ENCODE measurements at regions not wholly inside any gene's neighbourhood (a gene's known extent, or its start where the extent isn't known, plus 50 kb on each side); places are given as distances from the start of the nearest gene placed in this dataset.

DNA sequence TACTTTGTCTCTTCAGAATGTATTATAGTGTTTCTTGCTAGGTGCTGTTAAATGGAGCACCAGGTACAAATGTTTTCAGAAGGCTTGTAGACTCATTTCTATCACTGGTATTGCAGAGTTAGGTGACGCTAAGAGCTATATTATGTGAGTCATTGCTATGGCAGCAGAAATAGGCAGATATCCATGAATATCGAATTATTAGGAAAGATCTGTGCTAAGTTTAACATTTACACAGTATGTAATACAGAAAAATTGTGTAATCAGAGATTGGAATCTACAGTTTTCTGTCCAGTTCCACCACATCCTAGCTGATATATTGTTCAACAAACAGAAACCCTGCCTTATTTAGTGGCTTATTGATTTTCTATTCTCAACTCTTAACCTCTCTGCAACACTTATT, 1025.5 kb downstream of the STIM2 start:
- TF ChIP-seq, protein P1, sequence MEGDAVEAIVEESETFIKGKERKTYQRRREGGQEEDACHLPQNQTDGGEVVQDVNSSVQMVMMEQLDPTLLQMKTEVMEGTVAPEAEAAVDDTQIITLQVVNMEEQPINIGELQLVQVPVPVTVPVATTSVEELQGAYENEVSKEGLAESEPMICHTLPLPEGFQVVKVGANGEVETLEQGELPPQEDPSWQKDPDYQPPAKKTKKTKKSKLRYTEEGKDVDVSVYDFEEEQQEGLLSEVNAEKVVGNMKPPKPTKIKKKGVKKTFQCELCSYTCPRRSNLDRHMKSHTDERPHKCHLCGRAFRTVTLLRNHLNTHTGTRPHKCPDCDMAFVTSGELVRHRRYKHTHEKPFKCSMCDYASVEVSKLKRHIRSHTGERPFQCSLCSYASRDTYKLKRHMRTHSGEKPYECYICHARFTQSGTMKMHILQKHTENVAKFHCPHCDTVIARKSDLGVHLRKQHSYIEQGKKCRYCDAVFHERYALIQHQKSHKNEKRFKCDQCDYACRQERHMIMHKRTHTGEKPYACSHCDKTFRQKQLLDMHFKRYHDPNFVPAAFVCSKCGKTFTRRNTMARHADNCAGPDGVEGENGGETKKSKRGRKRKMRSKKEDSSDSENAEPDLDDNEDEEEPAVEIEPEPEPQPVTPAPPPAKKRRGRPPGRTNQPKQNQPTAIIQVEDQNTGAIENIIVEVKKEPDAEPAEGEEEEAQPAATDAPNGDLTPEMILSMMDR (IDR thresholded peaks at IDR 0.05; ENCODE audit: low read depth, low read length) = no peak
- H3K4me3 ChIP-seq (ENCODE audit: low read depth, low read length) = no peak overlapping the region

DNA sequence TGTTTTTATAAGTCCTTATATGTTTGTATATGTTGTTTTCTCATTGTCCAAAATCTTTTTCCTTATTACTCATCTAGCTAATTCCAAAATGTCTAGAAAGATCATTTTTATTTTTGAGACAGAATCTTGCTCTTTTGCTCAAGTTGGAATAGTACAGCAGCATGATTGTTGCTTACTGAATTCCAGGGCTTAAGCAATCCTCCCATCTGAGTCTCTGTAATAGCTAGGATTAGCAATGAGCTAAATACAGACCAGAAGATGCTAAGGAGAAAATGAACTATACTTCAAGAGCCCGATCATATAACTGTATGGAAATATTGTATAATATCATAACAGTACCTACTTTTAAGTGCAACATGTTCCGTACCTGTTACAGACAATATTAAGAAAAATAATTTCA, 1027.0 kb downstream of the STIM2 start:
- TF ChIP-seq, protein P1 (IDR thresholded peaks at IDR 0.05; ENCODE audit: low read depth, low read length) = no peak
- no peak overlapping the region for H3K4me3 ChIP-seq (ENCODE audit: low read depth, low read length)

DNA sequence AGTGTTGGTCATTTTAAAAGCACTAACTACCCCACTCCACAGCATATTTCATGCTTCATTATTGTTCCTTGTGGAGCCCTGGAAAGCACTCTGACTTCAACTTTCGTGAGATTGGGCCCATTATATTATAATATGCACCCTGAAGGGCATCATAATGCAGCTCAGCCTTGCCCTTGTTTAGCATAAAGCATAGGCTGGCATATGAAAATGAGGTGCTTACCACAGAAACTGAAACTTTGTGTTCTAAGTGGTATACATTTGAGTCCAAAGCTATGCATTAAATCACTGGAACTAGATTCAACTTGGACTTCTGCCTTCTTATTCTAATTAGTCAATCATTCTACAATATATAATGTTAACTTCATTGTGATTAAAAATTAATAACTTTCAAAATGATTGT, 1027.9 kb downstream of the STIM2 start:
- TF ChIP-seq, protein P1 (IDR thresholded peaks at IDR 0.05; ENCODE audit: low read depth, low read length) = no peak
- H3K4me3 ChIP-seq (ENCODE audit: low read depth, low read length) = no peak overlapping the region

DNA sequence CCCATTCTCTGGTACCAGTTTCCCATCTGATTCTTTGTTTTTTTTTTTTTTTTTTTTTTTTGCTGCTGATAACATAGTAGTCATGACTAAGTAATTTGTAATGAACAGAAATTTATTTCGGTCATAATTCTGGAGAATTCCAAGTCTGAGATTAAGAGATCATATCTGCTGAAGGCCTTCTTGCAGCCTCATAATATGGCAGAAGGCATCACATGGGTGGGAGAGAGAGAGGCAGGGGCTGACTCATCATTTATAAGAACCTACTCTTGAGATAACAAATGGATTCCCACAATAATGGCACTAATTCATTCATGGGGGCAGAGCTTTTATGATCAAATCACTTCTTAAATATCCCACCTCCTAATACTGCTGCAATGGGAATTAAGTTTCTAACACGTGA, 1034.3 kb downstream of the STIM2 start:
- no peak overlapping the region for H3K4me3 ChIP-seq (ENCODE audit: low read depth, low read length)
- TF ChIP-seq, protein P1 (IDR thresholded peaks at IDR 0.05; ENCODE audit: low read depth, low read length) = no peak

DNA sequence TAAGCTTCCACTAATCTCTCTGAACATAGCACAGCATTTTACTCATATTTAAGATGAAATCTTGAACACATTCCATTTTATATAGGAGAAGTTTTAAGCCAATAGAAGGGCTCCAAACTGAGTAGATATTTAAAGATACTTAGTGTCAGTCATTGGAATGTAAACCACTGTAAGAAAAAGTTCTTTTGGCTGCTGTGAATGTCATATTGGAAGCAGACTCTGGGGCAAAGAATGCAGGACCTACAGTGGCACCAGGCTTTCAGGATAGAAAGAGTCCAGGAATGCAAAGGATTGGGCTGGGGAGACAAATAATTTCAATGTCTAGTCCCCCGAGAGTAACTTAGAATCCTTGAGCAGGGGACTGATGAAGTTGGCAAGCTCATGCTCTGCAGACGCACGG, 1047.7 kb downstream of the STIM2 start:
- no peak overlapping the region for H3K4me3 ChIP-seq (ENCODE audit: low read depth, low read length)
- TF ChIP-seq, protein P1 (IDR thresholded peaks at IDR 0.05; ENCODE audit: low read depth, low read length) = no peak

DNA sequence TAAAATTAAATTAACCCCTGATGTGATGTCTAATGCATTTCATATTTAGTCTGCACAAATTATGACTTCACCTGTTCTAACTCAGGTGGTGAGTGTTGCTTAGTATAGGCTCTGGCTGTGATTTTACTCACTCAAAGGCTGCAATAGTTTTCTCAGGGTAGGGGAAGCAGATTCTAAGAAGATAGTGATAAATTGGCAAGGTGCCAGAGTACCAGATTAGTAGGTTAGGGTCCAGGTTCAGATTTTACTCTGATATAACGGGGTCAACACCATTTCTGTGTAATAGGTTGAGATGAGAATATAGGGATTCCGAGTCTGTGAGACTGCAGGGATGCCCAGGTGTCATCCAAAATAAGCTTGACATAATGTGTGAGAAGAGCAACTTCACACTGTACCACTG, 1049.6 kb downstream of the STIM2 start:
- TF ChIP-seq, protein P1 (IDR thresholded peaks at IDR 0.05; ENCODE audit: low read depth, low read length) = no peak
- H3K4me3 ChIP-seq (ENCODE audit: low read depth, low read length) = no peak overlapping the region

DNA sequence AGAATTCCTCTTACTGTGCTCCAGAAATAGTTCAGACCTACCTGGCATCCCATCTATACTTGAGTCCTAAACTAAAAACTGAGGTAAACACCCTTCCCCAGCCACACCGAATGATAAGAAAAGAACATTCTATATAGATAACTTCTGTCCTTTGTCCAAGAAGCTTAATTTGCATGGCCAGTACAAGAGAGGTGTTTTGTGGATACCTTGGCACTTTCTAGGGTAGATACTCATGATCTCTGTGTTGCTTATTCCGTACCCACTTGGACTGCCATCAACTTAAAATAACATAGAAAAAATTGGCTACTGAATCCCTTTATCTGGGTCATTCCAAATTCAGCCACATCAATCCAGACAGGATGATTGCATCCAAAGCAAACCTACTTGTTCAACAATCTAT, 1050.4 kb downstream of the STIM2 start:
- no peak overlapping the region for H3K4me3 ChIP-seq (ENCODE audit: low read depth, low read length)
- TF ChIP-seq, protein P1 (IDR thresholded peaks at IDR 0.05; ENCODE audit: low read depth, low read length) = no peak

Measured in WI38 (cell line).